ENCODE measurements at regions not wholly inside any gene's neighbourhood (a gene's known extent, or its start where the extent isn't known, plus 50 kb on each side); places are given as distances from the start of the nearest gene placed in this dataset.

- no peaks in the 10 kb centered on the region for H3K27me3 Mint-ChIP-seq
- Histone ChIP-seq H3K4me3 (ENCODE audit: low read length in 2 of 2) (no peak overlapping the region), H3K4me1 (ENCODE audit: insufficient read depth, low read length) (peaks cover 30% of the 10 kb centered on the region), H3K9me3 (ENCODE audit: control insufficient read depth in 1 of 2, low read length in 2 of 2) (no peaks in the 10 kb centered on the region), H3K36me3 (ENCODE audit: insufficient read depth, low read length) (no peaks in the 10 kb centered on the region), H3K27me3 (ENCODE audit: insufficient read depth, low read length) (no peaks in the 10 kb centered on the region), H3K27ac (ENCODE audit: low read depth, low read length) (no peak overlapping the region)
- no peaks in the 10 kb centered on the region for H3K9me3 Mint-ChIP-seq
- CTCF ChIA-PET (ENCODE audit: partially characterized antibody) = no interaction called here
- intact Hi-C loops (cut with micrococcal nuclease) = no loop called here
- H3K4me3 Mint-ChIP-seq = no peak overlapping the region
- no peak overlapping the region for H3K27ac Mint-ChIP-seq
- POLR2A ChIA-PET (ENCODE audit: partially characterized antibody) = no interaction called here
- no peak for DNase-seq
- H3K36me3 Mint-ChIP-seq = no peaks in the 10 kb centered on the region
- H3K4me1 Mint-ChIP-seq = peaks cover 18 to 31% (median 25%) of the 10 kb centered on the region in 4 donors
Observed at GRCh38 chr9:88326936-88327335, 61.3 kb upstream of the SPIN1 start.

- intact Hi-C loops (cut with micrococcal nuclease) = no loop called here
- no peaks in the 10 kb centered on the region for H3K36me3 Mint-ChIP-seq
- peaks cover 34% of the 10 kb centered on the region for H3K4me1 ChIP-seq (ENCODE audit: insufficient read depth, low read length)
- H3K27ac ChIP-seq (ENCODE audit: low read depth, low read length) = no peak overlapping the region
- ChIA-PET CTCF (ENCODE audit: partially characterized antibody) (no interaction called here), POLR2A (ENCODE audit: partially characterized antibody) (no interaction called here)
- H3K9me3 Mint-ChIP-seq = no peaks in the 10 kb centered on the region
- H3K27ac Mint-ChIP-seq = peak overlapping the region in 1 of 7 donors; percentile 3
- DNase-seq = no peak
- H3K36me3 ChIP-seq (ENCODE audit: insufficient read depth, low read length) = no peaks in the 10 kb centered on the region
- peaks cover 22 to 35% (median 29%) of the 10 kb centered on the region in 4 donors for H3K4me1 Mint-ChIP-seq
- no peaks in the 10 kb centered on the region for H3K27me3 Mint-ChIP-seq
- no peaks in the 10 kb centered on the region for H3K9me3 ChIP-seq (ENCODE audit: control insufficient read depth in 1 of 2, low read length in 2 of 2)
- H3K27me3 ChIP-seq (ENCODE audit: insufficient read depth, low read length) = no peaks in the 10 kb centered on the region
- peak overlapping the region in 1 of 8 donors; percentile 10 for H3K4me3 Mint-ChIP-seq
- no peak overlapping the region for H3K4me3 ChIP-seq (ENCODE audit: low read length in 2 of 2)
Observed at GRCh38 chr9:88326015-88326414, 62.2 kb upstream of the SPIN1 start.

GRCh38 chr9:88322906-88323566 lies 65.2 kb upstream of the SPIN1 start:
- Histone ChIP-seq H3K27ac (ENCODE audit: low read depth, low read length) (no peak overlapping the region), H3K4me3 (ENCODE audit: low read length in 2 of 2) (peak overlapping the region in 1 of 2 donors; percentile 9), H3K27me3 (ENCODE audit: insufficient read depth, low read length) (no peaks in the 10 kb centered on the region), H3K36me3 (ENCODE audit: insufficient read depth, low read length) (no peaks in the 10 kb centered on the region), H3K9me3 (ENCODE audit: control insufficient read depth in 1 of 2, low read length in 2 of 2) (no peaks in the 10 kb centered on the region), H3K4me1 (ENCODE audit: insufficient read depth, low read length) (peaks cover 34% of the 10 kb centered on the region)
- ChIA-PET POLR2A (ENCODE audit: partially characterized antibody) (interaction anchor here (0.9 to 1.2 kb wide), 2 partner anchors 64 to 349 kb away, joined by 3 read pairs; partner anchors contain the start of gene CDK20), CTCF (ENCODE audit: partially characterized antibody) (interaction anchor here (1.0 kb wide), 1 partner anchor 18 kb away, joined by 3 read pairs; no protein-coding TSS in a partner anchor)
- peaks cover 23 to 39% (median 31%) of the 10 kb centered on the region in 4 donors for H3K4me1 Mint-ChIP-seq
- intact Hi-C loops (cut with micrococcal nuclease) = loop anchor here (5.0 kb wide), 1 partner anchor 64 kb away; the partner anchor contains the start of gene SPIN1
- H3K27me3 Mint-ChIP-seq = no peaks in the 10 kb centered on the region
- no peaks in the 10 kb centered on the region for H3K9me3 Mint-ChIP-seq
- no peaks in the 10 kb centered on the region for H3K36me3 Mint-ChIP-seq
- peak overlapping the region in 7 of 8 donors; percentile 58 to 89 (median 81) for H3K4me3 Mint-ChIP-seq
- DNase-seq = peak; percentile 73 to 82 (median 79)
- peak overlapping the region; percentile 25 to 96 (median 83) for H3K27ac Mint-ChIP-seq

GRCh38 chr9:88321764-88322163 lies 66.5 kb upstream of the SPIN1 start:
- CTCF ChIA-PET (ENCODE audit: partially characterized antibody) = no interaction called here
- H3K27ac ChIP-seq (ENCODE audit: low read depth, low read length) = no peak overlapping the region
- Mint-ChIP-seq H3K36me3 (no peaks in the 10 kb centered on the region), H3K4me3 (peak overlapping the region in 5 of 8 donors; percentile 29 to 71 (median 56)), H3K4me1 (peaks cover 23 to 39% (median 31%) of the 10 kb centered on the region in 4 donors), H3K27me3 (no peaks in the 10 kb centered on the region), H3K9me3 (no peaks in the 10 kb centered on the region), H3K27ac (peak overlapping the region in 5 of 7 donors; percentile 60 to 82 (median 70))
- POLR2A ChIA-PET (ENCODE audit: partially characterized antibody) = interaction anchor here (0.6 kb wide), 1 partner anchor 19 kb away, joined by 4 read pairs; no protein-coding TSS in a partner anchor
- no peak overlapping the region for H3K4me3 ChIP-seq (ENCODE audit: low read length in 2 of 2)
- no peaks in the 10 kb centered on the region for H3K36me3 ChIP-seq (ENCODE audit: insufficient read depth, low read length)
- intact Hi-C loops (cut with micrococcal nuclease) = loop anchor here (5.0 kb wide), 1 partner anchor 66 kb away; the partner anchor contains the start of gene SPIN1
- no peaks in the 10 kb centered on the region for H3K27me3 ChIP-seq (ENCODE audit: insufficient read depth, low read length)
- peaks cover 34% of the 10 kb centered on the region for H3K4me1 ChIP-seq (ENCODE audit: insufficient read depth, low read length)
- no peak for DNase-seq
- no peaks in the 10 kb centered on the region for H3K9me3 ChIP-seq (ENCODE audit: control insufficient read depth in 1 of 2, low read length in 2 of 2)

- CTCF ChIA-PET (ENCODE audit: partially characterized antibody) = no interaction called here
- H3K36me3 Mint-ChIP-seq = no peaks in the 10 kb centered on the region
Observed at GRCh38 chr9:88320748-88321415, 67.4 kb upstream of the SPIN1 start.

GRCh38 chr9:88319936-88320747 lies 68.1 kb upstream of the SPIN1 start:
- Mint-ChIP-seq H3K9me3 (no peaks in the 10 kb centered on the region), H3K4me1 (peaks cover 22 to 38% (median 30%) of the 10 kb centered on the region in 4 donors), H3K4me3 (no peak overlapping the region), H3K27me3 (no peaks in the 10 kb centered on the region), H3K27ac (no peak overlapping the region), H3K36me3 (no peaks in the 10 kb centered on the region)
- POLR2A ChIA-PET (ENCODE audit: partially characterized antibody) = no interaction called here
- H3K27me3 ChIP-seq (ENCODE audit: insufficient read depth, low read length) = no peaks in the 10 kb centered on the region
- H3K36me3 ChIP-seq (ENCODE audit: insufficient read depth, low read length) = no peaks in the 10 kb centered on the region
- H3K4me1 ChIP-seq (ENCODE audit: insufficient read depth, low read length) = peaks cover 34% of the 10 kb centered on the region
- no peak overlapping the region for H3K4me3 ChIP-seq (ENCODE audit: low read length in 2 of 2)
- intact Hi-C loops (cut with micrococcal nuclease) = loop anchor here (5.0 kb wide), 1 partner anchor 67 kb away; the partner anchor contains the start of gene SPIN1
- H3K27ac ChIP-seq (ENCODE audit: low read depth, low read length) = no peak overlapping the region
- CTCF ChIA-PET (ENCODE audit: partially characterized antibody) = no interaction called here
- DNase-seq = no peak
- H3K9me3 ChIP-seq (ENCODE audit: control insufficient read depth in 1 of 2, low read length in 2 of 2) = no peaks in the 10 kb centered on the region

More at GRCh38 chr9:88320748-88321415, 67.4 kb upstream of the SPIN1 start:
- Histone ChIP-seq H3K4me3 (ENCODE audit: low read length in 2 of 2) (no peak overlapping the region), H3K4me1 (ENCODE audit: insufficient read depth, low read length) (peaks cover 34% of the 10 kb centered on the region), H3K36me3 (ENCODE audit: insufficient read depth, low read length) (no peaks in the 10 kb centered on the region), H3K27ac (ENCODE audit: low read depth, low read length) (no peak overlapping the region), H3K9me3 (ENCODE audit: control insufficient read depth in 1 of 2, low read length in 2 of 2) (no peaks in the 10 kb centered on the region), H3K27me3 (ENCODE audit: insufficient read depth, low read length) (no peaks in the 10 kb centered on the region)
- peak overlapping the region in 2 of 7 donors; percentile 23 to 53 for H3K27ac Mint-ChIP-seq
- POLR2A ChIA-PET (ENCODE audit: partially characterized antibody) = no interaction called here
- H3K4me1 Mint-ChIP-seq = peaks cover 23 to 39% (median 31%) of the 10 kb centered on the region in 4 donors
- H3K27me3 Mint-ChIP-seq = no peaks in the 10 kb centered on the region
- no peak overlapping the region for H3K4me3 Mint-ChIP-seq
- intact Hi-C loops (cut with micrococcal nuclease) = loop anchor here (5.0 kb wide), 1 partner anchor 66 kb away; the partner anchor contains the start of gene SPIN1
- no peaks in the 10 kb centered on the region for H3K9me3 Mint-ChIP-seq
- DNase-seq = no peak

All from CD4-positive, alpha-beta memory T cell (primary cell).